ENCODE measurements at regions not wholly inside any gene's neighbourhood (a gene's known extent, or its start where the extent isn't known, plus 50 kb on each side); places are given as distances from the start of the nearest gene placed in this dataset.

DNA sequence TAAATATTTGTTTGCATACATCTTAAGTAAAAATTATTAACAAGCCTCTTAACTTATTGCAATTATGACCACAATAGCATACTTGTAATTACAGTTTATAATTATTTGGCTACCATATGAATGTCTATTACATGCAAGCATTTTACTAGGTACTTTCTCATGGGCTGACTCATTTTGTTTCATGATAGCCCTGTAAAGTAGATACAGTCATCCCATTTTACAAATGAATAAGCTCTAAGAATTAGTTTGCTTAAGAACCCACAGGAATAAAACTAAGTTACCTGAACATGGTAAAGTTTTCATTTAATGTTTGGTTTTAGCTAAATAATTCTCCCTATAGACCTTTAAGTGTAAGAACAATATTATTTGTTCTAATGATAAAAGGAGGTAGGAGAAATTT lies 126.6 kb upstream of the IZUMO3 start:
- ChIA-PET POLR2A (no interaction called here), CTCF (no interaction called here)
- Histone ChIP-seq H3K27ac (ENCODE audit: low read length) (no peak overlapping the region), H3K4me3 (ENCODE audit: low read depth in 2 of 2, low read length in 2 of 2) (no peak overlapping the region), H3K4me1 (ENCODE audit: control insufficient read depth, insufficient read depth, low read length) (no peaks in the 10 kb centered on the region), H3K27me3 (ENCODE audit: control insufficient read depth, insufficient read depth, low read length) (no peaks in the 10 kb centered on the region), H3K9me3 (ENCODE audit: control insufficient read depth, insufficient read depth, low read depth, low read length) (no peaks in the 10 kb centered on the region), H3K36me3 (ENCODE audit: control insufficient read depth, insufficient read depth, low read length) (no peaks in the 10 kb centered on the region)
- in situ Hi-C loops (cut with HindIII; ENCODE audit: low pct_unique_long_range_greater_than_20kb, low sequenced_read_pairs) (no loop called here), intact Hi-C loops (cut with micrococcal nuclease; ENCODE audit: unreplicated experiment) (no loop called here)
- DNase-seq (ENCODE audit: low read depth, low spot score): no peak
- no TSS peak for BruUV-seq (replicated peaks)
- ATAC-seq: no peak
- TF ChIP-seq POLR2AphosphoS5 (IDR thresholded peaks at IDR 0.05; ENCODE audit: low read depth, low read length) (no peak), SIN3A (IDR thresholded peaks at IDR 0.05; ENCODE audit: borderline replicate concordance, insufficient read depth, low read depth, low read length) (no peak), TCF7L2 (IDR thresholded peaks at IDR 0.05; ENCODE audit: low read depth, low read length) (no peak)
- TF ChIP-seq, protein P1, sequence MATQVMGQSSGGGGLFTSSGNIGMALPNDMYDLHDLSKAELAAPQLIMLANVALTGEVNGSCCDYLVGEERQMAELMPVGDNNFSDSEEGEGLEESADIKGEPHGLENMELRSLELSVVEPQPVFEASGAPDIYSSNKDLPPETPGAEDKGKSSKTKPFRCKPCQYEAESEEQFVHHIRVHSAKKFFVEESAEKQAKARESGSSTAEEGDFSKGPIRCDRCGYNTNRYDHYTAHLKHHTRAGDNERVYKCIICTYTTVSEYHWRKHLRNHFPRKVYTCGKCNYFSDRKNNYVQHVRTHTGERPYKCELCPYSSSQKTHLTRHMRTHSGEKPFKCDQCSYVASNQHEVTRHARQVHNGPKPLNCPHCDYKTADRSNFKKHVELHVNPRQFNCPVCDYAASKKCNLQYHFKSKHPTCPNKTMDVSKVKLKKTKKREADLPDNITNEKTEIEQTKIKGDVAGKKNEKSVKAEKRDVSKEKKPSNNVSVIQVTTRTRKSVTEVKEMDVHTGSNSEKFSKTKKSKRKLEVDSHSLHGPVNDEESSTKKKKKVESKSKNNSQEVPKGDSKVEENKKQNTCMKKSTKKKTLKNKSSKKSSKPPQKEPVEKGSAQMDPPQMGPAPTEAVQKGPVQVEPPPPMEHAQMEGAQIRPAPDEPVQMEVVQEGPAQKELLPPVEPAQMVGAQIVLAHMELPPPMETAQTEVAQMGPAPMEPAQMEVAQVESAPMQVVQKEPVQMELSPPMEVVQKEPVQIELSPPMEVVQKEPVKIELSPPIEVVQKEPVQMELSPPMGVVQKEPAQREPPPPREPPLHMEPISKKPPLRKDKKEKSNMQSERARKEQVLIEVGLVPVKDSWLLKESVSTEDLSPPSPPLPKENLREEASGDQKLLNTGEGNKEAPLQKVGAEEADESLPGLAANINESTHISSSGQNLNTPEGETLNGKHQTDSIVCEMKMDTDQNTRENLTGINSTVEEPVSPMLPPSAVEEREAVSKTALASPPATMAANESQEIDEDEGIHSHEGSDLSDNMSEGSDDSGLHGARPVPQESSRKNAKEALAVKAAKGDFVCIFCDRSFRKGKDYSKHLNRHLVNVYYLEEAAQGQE (IDR thresholded peaks at IDR 0.05; ENCODE audit: insufficient read depth in 1 of 2, low read depth in 2 of 2, low read length in 1 of 2): no peak
- TF ChIP-seq, protein P2, sequence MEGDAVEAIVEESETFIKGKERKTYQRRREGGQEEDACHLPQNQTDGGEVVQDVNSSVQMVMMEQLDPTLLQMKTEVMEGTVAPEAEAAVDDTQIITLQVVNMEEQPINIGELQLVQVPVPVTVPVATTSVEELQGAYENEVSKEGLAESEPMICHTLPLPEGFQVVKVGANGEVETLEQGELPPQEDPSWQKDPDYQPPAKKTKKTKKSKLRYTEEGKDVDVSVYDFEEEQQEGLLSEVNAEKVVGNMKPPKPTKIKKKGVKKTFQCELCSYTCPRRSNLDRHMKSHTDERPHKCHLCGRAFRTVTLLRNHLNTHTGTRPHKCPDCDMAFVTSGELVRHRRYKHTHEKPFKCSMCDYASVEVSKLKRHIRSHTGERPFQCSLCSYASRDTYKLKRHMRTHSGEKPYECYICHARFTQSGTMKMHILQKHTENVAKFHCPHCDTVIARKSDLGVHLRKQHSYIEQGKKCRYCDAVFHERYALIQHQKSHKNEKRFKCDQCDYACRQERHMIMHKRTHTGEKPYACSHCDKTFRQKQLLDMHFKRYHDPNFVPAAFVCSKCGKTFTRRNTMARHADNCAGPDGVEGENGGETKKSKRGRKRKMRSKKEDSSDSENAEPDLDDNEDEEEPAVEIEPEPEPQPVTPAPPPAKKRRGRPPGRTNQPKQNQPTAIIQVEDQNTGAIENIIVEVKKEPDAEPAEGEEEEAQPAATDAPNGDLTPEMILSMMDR (IDR thresholded peaks at IDR 0.05): no peak

DNA sequence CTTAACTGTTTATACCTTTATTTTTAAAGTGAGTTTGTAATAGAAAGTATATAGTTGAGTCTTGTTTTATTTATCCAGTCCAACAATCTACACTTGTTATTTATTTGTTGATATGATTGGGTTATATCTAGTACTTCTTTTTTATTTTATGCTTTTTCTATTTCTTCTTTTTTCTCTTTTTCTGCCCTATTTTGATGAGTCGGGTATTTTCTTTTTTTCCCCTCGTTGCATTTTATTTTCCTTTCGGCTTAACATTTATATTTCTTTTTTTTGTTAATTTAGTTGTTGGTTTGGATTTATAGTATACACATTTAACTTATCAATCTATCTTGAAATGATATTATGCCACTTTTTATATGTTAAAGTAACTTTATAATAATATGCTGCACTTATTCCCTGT lies 111.7 kb upstream of the IZUMO3 start:
- TF ChIP-seq, protein P1 (IDR thresholded peaks at IDR 0.05; ENCODE audit: insufficient read depth in 1 of 2, low read depth in 2 of 2, low read length in 1 of 2): no peak
- no peak for TF ChIP-seq SIN3A (IDR thresholded peaks at IDR 0.05; ENCODE audit: borderline replicate concordance, insufficient read depth, low read depth, low read length)
- TF ChIP-seq, protein P2 (IDR thresholded peaks at IDR 0.05): no peak
- TF ChIP-seq TCF7L2 (IDR thresholded peaks at IDR 0.05; ENCODE audit: low read depth, low read length): no peak
- no peak for TF ChIP-seq POLR2AphosphoS5 (IDR thresholded peaks at IDR 0.05; ENCODE audit: low read depth, low read length)
- H3K27ac ChIP-seq (ENCODE audit: low read length): no peak overlapping the region
- no peaks in the 10 kb centered on the region for H3K9me3 ChIP-seq (ENCODE audit: control insufficient read depth, insufficient read depth, low read depth, low read length)
- no peaks in the 10 kb centered on the region for H3K4me1 ChIP-seq (ENCODE audit: control insufficient read depth, insufficient read depth, low read length)
- no peaks in the 10 kb centered on the region for H3K27me3 ChIP-seq (ENCODE audit: control insufficient read depth, insufficient read depth, low read length)
- no peak overlapping the region for H3K4me3 ChIP-seq (ENCODE audit: low read depth in 2 of 2, low read length in 2 of 2)
- no peaks in the 10 kb centered on the region for H3K36me3 ChIP-seq (ENCODE audit: control insufficient read depth, insufficient read depth, low read length)
- no peak for ATAC-seq
- DNase-seq (ENCODE audit: low read depth, low spot score): no peak
- no TSS peak for BruUV-seq (replicated peaks)
- ChIA-PET POLR2A (no interaction called here), CTCF (no interaction called here)
- intact Hi-C loops (cut with micrococcal nuclease; ENCODE audit: unreplicated experiment): no loop called here
- in situ Hi-C loops (cut with HindIII; ENCODE audit: low pct_unique_long_range_greater_than_20kb, low sequenced_read_pairs): no loop called here
